PC-9 (cell line): ENCODE measurements at regions not wholly inside any gene's neighbourhood (a gene's known extent, or its start where the extent isn't known, plus 50 kb on each side); places are given as distances from the start of the nearest gene placed in this dataset.

ENCODE experiments used
- BruUV-seq: library from RNA; stranded (reverse); fragments of 400-500 nt; replicated peaks from 2 replicates; lab custom pipeline; 2021; lab: Mats Ljungman, UMichigan
- CTCF ChIA-PET: fragments of 300-600 bp; sonication (Branson Sonifier 250); formaldehyde crosslinking; loops from one replicate; lab custom pipeline; 2022; ENCODE audit warnings: antibody characterized with exemption; lab: Charles Lee
- POLR2A ChIA-PET: fragments of 300-600 bp; sonication (Branson Sonifier 250); formaldehyde crosslinking; loops from one replicate; lab custom pipeline; 2022; ENCODE audit warnings: antibody characterized with exemption; ENCODE audit not compliant: unreplicated experiment; lab: Charles Lee
- DNase-seq, 2 experiments: peaks; one replicate each; pipeline versions ENCODE4 v3.0.0 to v3.0.0-alpha.2; 2015 to 2022; ENCODE audit warnings: mixed read lengths in 1 of 2
- H2AFZ ChIP-seq: fragments of 200-600 bp; sonication (generic); 2 replicates; pipeline ENCODE4 v1.8.1; 2017; ENCODE audit warnings: antibody characterized with exemption
- H3F3A ChIP-seq: fragments of 200-600 bp; sonication (generic); 2 replicates; pipeline ENCODE4 v1.8.1; 2017; ENCODE audit warnings: antibody characterized with exemption, mild to moderate bottlenecking, low read depth; ENCODE audit not compliant: insufficient read depth
- H3K27ac ChIP-seq: fragments of 200-600 bp; sonication (generic); 2 replicates; pipeline ENCODE4 v1.6.1; 2016; ENCODE audit warnings: mixed run types
- H3K27me3 ChIP-seq: fragments of 200-600 bp; sonication (generic); 2 replicates; pipeline ENCODE4 v1.6.1; 2016; ENCODE audit warnings: low read depth, mixed run types; ENCODE audit not compliant: insufficient read depth
- H3K36me3 ChIP-seq: fragments of 200-600 bp; sonication (generic); 2 replicates; pipeline ENCODE4 v1.6.1; 2016; ENCODE audit warnings: low read depth, mixed run types
- H3K4me1 ChIP-seq: fragments of 200-600 bp; sonication (generic); replicated peaks from 2 replicates; pipeline ENCODE4 v1.6.1; 2016; ENCODE audit warnings: mixed run types; ENCODE audit not compliant: insufficient read depth
- H3K4me2 ChIP-seq: fragments of 200-600 bp; sonication (generic); 2 replicates; pipeline ENCODE4 v1.6.1; 2017; ENCODE audit warnings: mixed run types
- H3K4me3 ChIP-seq: fragments of 200-600 bp; sonication (generic); 2 replicates; pipeline ENCODE4 v1.6.1; 2016; ENCODE audit warnings: mixed run types
- H3K79me2 ChIP-seq: fragments of 200-600 bp; sonication (generic); 2 replicates; pipeline ENCODE4 v1.6.1; 2017; ENCODE audit warnings: low read depth, mixed run types
- H3K9me2 ChIP-seq: fragments of 200-600 bp; sonication (generic); 2 replicates; pipeline ENCODE4 v1.8.1; 2017; ENCODE audit warnings: mild to moderate bottlenecking; ENCODE audit not compliant: insufficient read depth
- H3K9me3 ChIP-seq: fragments of 200-600 bp; sonication (generic); 2 replicates; pipeline ENCODE4 v1.8.1; 2016; ENCODE audit warnings: low read depth; ENCODE audit not compliant: insufficient read depth
- H4K20me1 ChIP-seq: fragments of 200-600 bp; sonication (generic); 2 replicates; pipeline ENCODE4 v1.8.1; 2017; ENCODE audit not compliant: insufficient read depth
- CTCF ChIP-seq: fragments of 200-600 bp; sonication (generic); conservative IDR thresholded peaks from 2 replicates; pipeline ENCODE4 v1.6.1; 2017; ENCODE audit warnings: mixed run types, antibody characterized with exemption, mild to moderate bottlenecking, moderate library complexity
- EZH2 ChIP-seq: fragments of 200-600 bp; sonication (generic); IDR thresholded peaks from 2 replicates; pipeline ENCODE4 v1.8.0; 2017; ENCODE audit warnings: antibody characterized with exemption, low read depth
- intact Hi-C: fragments of 100-400 bp; cut with micrococcal nuclease; formaldehyde crosslinking; loops from one replicate; pipeline ENCODE4 v1.10.0; 2022; ENCODE audit not compliant: unreplicated experiment

GRCh38 chr21:35352066-35352770, 303.1 kb upstream of the RUNX1 start:
- Histone ChIP-seq H3K4me1 (peaks cover 6% of the 10 kb centered on the region), H3K9me2 (no peaks in the 10 kb centered on the region), H3F3A (no peaks in the 10 kb centered on the region), H3K36me3 (no peaks in the 10 kb centered on the region), H3K27me3 (no peaks in the 10 kb centered on the region), H3K4me2 (no peak overlapping the region), H3K27ac (no peak overlapping the region), H2AFZ (no peak overlapping the region), H3K79me2 (no peaks in the 10 kb centered on the region), H4K20me1 (no peaks in the 10 kb centered on the region), H3K9me3 (no peaks in the 10 kb centered on the region), H3K4me3 (no peak overlapping the region)
- POLR2A ChIA-PET, result no interaction called here
- no TSS peak for BruUV-seq
- CTCF ChIA-PET, result no interaction called here
- no peak for TF ChIP-seq EZH2
- TF ChIP-seq CTCF, result no peak
- intact Hi-C loops, result no loop called here
- DNase-seq, result no peak

- H3K4me1 ChIP-seq, result no peaks in the 10 kb centered on the region
- BruUV-seq, result no TSS peak
- no peak overlapping the region for H3K4me3 ChIP-seq
- H3K9me3 ChIP-seq, result no peaks in the 10 kb centered on the region
- no peak for DNase-seq
- H3K79me2 ChIP-seq, result no peaks in the 10 kb centered on the region
- H2AFZ ChIP-seq, result no peak overlapping the region
- CTCF ChIA-PET, result no interaction called here
- H4K20me1 ChIP-seq, result no peaks in the 10 kb centered on the region
- H3K27me3 ChIP-seq, result no peaks in the 10 kb centered on the region
- H3K9me2 ChIP-seq, result no peaks in the 10 kb centered on the region
- no peaks in the 10 kb centered on the region for H3F3A ChIP-seq
- intact Hi-C loops, result no loop called here
- TF ChIP-seq CTCF (no peak), EZH2 (no peak)
- no peak overlapping the region for H3K4me2 ChIP-seq
- no peak overlapping the region for H3K27ac ChIP-seq
- no peaks in the 10 kb centered on the region for H3K36me3 ChIP-seq
- POLR2A ChIA-PET, result no interaction called here
Measured at GRCh38 chr21:35351434-35351833, 302.3 kb upstream of the RUNX1 start.

GRCh38 chr21:35350965-35351364, 301.9 kb upstream of the RUNX1 start:
- ChIA-PET POLR2A (no interaction called here), CTCF (no interaction called here)
- no peak overlapping the region for H3K4me3 ChIP-seq
- H3K36me3 ChIP-seq, result no peaks in the 10 kb centered on the region
- H3K27me3 ChIP-seq, result no peaks in the 10 kb centered on the region
- H3K9me3 ChIP-seq, result no peaks in the 10 kb centered on the region
- no TSS peak for BruUV-seq
- H4K20me1 ChIP-seq, result no peaks in the 10 kb centered on the region
- TF ChIP-seq CTCF (no peak), EZH2 (no peak)
- no peaks in the 10 kb centered on the region for H3K79me2 ChIP-seq
- H3K4me1 ChIP-seq, result no peaks in the 10 kb centered on the region
- H3K27ac ChIP-seq, result no peak overlapping the region
- no peak for DNase-seq
- no peaks in the 10 kb centered on the region for H3F3A ChIP-seq
- no peaks in the 10 kb centered on the region for H3K9me2 ChIP-seq
- no peak overlapping the region for H3K4me2 ChIP-seq
- H2AFZ ChIP-seq, result no peak overlapping the region
- intact Hi-C loops, result no loop called here
